Astrocyte of the hippocampus (primary cell): ENCODE measurements at regions not wholly inside any gene's neighbourhood (a gene's known extent, or its start where the extent isn't known, plus 50 kb on each side); places are given as distances from the start of the nearest gene placed in this dataset.

ENCODE experiments used
- DNase-seq: peaks from one replicate; pipeline ENCODE4 v3.0.0; 2011; ENCODE audit warnings: low read depth, low spot score

DNA sequence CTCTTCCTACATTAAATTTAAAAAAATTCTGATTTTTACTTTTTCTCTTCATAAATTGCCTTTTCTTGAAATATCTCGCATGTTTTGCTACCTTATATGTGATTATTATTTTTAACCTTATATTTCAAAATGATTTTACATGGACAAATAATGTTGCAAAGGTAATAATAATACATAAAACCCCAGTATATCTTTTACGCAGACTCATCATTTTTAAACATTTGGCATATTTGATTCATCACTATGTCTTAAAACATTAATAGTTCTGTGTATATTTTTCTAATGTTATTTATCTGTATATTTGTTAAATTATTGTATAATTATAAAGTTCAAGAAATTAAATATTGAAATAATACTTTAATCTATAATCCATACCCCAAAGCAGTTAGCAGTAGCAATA is 350.8 kb downstream of the RPL10L start:
- no peak for DNase-seq

DNA sequence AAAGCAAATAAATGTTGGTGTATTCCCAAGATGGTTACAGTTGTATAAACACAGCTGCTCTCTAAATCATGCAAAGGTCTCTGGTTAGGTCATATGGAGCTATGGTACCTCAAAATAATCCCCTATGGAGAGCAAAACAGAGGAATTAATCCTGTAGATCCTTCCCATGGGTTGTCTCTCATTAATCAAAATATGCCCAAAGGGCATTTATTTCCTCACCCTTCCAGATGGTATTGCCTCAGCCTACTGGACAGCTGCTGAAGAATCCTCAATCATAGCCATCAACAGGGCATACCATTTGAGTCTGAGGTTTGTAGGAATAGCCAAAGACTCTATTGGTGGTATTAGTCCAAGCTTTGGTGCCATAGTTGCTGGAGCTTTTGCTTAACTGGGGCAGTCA is 360.9 kb downstream of the RPL10L start:
- no peak for DNase-seq

DNA sequence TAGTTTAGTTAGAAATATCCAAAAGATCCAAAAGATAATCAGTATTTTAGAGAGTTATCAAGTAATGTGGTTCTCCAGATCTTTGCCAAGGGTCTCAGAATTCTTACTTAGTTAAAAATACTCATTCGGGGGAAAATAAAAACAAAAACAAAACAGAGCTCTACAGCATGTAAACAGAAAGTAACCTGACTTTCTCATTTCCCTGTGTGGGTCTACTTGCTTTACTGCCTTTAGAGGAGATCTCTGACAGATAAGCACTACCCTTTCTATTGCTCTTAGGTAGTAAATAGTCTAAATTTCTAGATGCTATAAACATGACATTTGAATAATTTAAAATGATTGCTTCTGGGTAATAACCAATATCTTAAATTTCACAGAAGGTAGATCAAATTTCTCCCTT is 371.8 kb downstream of the RPL10L start:
- DNase-seq: no peak

- no peak for DNase-seq
These were observed 372.3 kb downstream of the RPL10L start for GRCh38 chr14:46279327-46279726.

DNA sequence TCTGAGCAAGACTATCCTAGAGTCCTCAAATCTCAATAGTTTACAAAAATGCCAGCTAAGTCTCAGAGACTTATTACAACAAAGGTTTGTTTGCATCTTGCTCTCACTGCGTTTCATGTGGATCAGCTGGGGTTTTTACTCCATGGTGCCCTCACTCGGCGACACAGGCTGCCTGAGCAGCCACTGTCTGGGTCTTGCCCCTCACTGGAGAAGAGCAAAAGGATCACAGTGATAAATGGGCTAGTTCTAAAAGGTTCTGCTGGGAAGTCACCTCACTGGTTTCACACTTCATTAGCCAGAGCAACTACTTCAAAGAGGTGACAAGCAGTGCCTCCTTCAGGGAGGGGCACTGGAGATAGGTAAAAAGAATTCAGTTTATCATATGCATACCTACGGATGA is 392.0 kb downstream of the RPL10L start:
- DNase-seq: no peak

- no peak for DNase-seq
These were observed 395.2 kb downstream of the RPL10L start for GRCh38 chr14:46256381-46256780.

DNA sequence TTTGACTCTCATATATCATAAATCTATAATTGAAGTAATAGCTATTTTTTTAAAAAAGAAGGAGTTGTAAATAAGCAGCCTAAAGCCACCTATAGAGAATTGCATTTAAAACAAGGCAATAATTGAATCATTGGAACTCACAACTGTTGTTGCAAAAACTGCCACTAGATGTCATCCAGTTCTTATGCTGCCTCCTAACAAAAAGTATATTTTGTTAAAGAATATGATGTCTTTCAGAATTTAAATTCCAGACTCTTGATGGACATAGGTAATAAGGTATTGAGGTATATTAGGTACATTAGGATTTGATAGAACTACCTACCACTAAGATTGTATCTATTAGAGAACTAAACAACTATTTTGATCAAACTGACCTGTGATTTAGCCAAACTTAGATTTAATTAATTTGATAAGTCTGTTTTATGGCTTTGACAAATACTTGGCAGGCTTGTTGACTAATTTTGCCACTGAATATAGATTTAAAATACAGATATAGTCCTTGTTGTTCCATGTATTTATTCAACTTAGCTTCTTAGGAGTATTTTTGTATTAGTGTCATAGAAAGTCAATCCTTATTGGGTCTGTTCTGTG is 401.4 kb downstream of the RPL10L start:
- DNase-seq: peak; percentile 31

DNA sequence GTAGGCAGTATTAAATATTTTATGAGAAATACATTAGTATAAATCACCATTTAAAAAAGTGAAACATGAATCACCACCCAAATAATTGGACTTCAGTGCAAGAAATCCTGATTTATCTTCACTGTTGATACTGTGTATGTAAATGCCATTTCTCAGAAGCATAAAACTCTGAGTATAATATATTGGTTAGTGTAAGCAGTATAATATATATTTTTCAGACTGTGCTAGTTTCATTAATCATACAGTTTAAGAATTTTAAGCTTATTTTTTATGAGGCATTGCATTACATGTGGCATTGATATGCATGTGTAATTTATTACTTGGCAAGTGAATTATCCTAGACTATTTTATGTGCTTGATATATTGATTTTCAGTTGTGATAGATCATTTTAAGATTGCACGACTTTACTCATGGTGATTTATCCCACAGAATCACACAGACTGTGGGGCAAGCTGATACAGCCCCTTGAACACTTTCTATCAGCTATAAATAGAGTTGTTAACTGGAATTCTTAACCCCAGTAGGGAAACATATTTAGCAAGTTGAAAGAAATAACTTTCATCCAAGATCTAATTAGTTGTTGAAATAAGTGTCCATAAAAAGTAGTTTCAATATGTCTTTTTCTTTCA is 403.5 kb downstream of the RPL10L start:
- no peak for DNase-seq

DNA sequence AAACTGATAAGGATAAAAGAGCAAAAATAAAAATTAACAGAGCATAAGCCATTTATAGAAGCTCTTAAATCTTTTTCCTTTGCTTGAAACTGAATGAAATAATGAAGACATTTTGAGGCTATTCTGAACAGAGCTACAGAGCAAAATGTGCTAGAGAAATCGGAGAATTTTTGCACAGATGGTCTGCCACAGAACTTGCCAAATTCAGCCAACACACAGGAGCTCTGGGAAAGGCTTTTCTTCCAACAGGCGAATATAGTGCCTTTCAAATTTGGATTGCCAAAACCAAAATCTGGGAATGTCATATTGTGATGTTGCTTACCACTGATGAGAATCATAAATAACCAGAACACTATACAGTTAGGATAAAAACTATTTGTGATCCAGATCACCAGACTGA is 406.3 kb downstream of the RPL10L start:
- no peak for DNase-seq

GRCh38 chr14:46233786-46234185 is 417.8 kb downstream of the RPL10L start:
- no peak for DNase-seq

DNA sequence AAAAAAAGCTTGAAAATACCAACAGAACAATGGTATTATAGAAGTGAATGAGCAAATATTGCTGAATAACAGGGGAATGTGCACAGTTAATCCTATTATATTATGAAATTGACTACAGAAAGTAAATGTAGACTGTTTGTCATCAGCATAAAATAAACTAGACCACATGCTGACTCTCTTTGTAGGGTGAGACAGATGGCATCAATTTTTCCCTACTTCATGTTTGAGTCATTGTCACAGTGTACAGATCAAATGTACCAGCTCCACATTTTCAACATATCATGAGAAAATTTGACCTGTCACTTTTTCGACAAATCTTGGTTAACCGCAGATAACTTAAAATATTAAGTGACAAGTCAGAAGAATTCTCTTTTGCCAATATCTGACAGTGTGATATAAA is 421.0 kb downstream of the RPL10L start:
- DNase-seq: no peak

- no peak for DNase-seq
These were observed 435.8 kb downstream of the RPL10L start for GRCh38 chr14:46215801-46216200.

GRCh38 chr14:46198676-46199075 is 452.9 kb downstream of the RPL10L start:
- no peak for DNase-seq

- peak; percentile 12 for DNase-seq
These were observed 453.7 kb downstream of the RPL10L start for GRCh38 chr14:46197856-46198255.
